Activated naive CD4-positive, alpha-beta T cell treated with anti-CD3 and anti-CD28 coated beads for 36 hours (primary cell): ENCODE measurements at regions not wholly inside any gene's neighbourhood (a gene's known extent, or its start where the extent isn't known, plus 50 kb on each side); places are given as distances from the start of the nearest gene placed in this dataset.

ENCODE experiments used
- CTCF ChIA-PET: fragments of 350-600 bp; sonication (Branson Sonifier 250); formaldehyde crosslinking; loops from one replicate; lab custom pipeline; 2021; ENCODE audit warnings: antibody characterized with exemption; lab: Charles Lee
- DNase-seq: peaks from one replicate; pipeline ENCODE4 v3.0.0-alpha.2; 2020
- H3K27ac Mint-ChIP-seq: one replicate; pipeline ENCODE4 v1.8.0; 2021; ENCODE audit warnings: mild to moderate bottlenecking, mixed read lengths
- H3K27me3 Mint-ChIP-seq: one replicate; pipeline ENCODE4 v1.8.0; 2021; ENCODE audit warnings: low read depth, mixed read lengths
- H3K36me3 Mint-ChIP-seq: one replicate; pipeline ENCODE4 v1.8.0; 2021; ENCODE audit warnings: low read depth, mixed read lengths
- H3K4me1 Mint-ChIP-seq: one replicate; pipeline ENCODE4 v1.8.0; 2021; ENCODE audit warnings: low read depth, mixed read lengths
- H3K4me3 Mint-ChIP-seq: one replicate; pipeline ENCODE4 v1.8.0; 2021; ENCODE audit warnings: mild to moderate bottlenecking, moderate library complexity, mixed read lengths
- H3K9me3 Mint-ChIP-seq: one replicate; pipeline ENCODE4 v1.8.0; 2021; ENCODE audit warnings: mixed read lengths
- intact Hi-C: fragments of 100-400 bp; cut with micrococcal nuclease; formaldehyde crosslinking; loops from one replicate; pipeline ENCODE4 v1.15.1; 2023

DNA sequence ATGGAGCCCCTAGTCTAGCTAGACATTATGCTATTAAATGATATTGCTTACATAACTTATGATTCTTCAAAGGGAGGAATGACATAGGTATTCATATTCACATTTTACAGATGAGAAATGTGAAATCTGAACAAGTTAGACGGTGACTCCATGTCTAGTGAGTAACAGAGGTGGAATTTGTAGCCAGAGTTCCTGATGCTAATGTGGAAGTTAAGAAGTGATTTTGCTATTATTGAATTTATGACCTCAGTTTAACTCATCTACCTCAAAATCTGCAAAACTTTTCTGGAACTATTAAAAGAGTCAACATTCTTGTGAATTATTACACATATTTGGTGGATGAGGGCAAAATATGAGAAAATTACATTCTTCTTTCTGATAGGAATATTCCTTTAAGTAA lies 347.6 kb upstream of the MMS22L start:
- Mint-ChIP-seq H3K4me3 (no peak overlapping the region), H3K4me1 (no peaks in the 10 kb centered on the region), H3K36me3 (no peaks in the 10 kb centered on the region), H3K27me3 (no peaks in the 10 kb centered on the region), H3K9me3 (peaks cover 2% of the 10 kb centered on the region), H3K27ac (no peak overlapping the region)
- CTCF ChIA-PET: no interaction called here
- intact Hi-C loops: no loop called here
- no peak for DNase-seq

DNA sequence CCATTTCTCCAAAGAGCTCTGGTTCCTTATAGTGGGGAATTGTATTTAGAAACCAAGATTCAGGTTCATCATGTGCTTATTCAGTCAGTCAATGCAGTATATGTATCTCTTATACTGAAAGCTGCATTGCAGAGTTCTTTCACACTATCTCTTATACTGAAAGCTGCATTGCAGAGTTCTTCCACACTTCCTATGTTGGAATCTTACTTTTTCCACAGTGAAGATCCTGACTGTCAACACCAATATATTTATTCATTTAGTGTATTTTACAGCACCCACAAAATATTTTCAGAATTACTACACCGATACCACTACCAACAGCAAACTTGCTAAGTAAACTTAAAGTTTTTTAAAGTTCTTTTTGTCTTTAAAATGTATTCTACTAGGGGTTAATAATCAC lies 349.3 kb upstream of the MMS22L start:
- Mint-ChIP-seq H3K27me3 (no peaks in the 10 kb centered on the region), H3K9me3 (peaks cover 3% of the 10 kb centered on the region), H3K27ac (no peak overlapping the region), H3K4me1 (no peaks in the 10 kb centered on the region), H3K36me3 (no peaks in the 10 kb centered on the region), H3K4me3 (no peak overlapping the region)
- DNase-seq: no peak
- intact Hi-C loops: no loop called here
- CTCF ChIA-PET: no interaction called here

GRCh38 chr6:97639702-97640101 lies 356.7 kb upstream of the MMS22L start:
- H3K4me3 Mint-ChIP-seq: no peak overlapping the region

DNA sequence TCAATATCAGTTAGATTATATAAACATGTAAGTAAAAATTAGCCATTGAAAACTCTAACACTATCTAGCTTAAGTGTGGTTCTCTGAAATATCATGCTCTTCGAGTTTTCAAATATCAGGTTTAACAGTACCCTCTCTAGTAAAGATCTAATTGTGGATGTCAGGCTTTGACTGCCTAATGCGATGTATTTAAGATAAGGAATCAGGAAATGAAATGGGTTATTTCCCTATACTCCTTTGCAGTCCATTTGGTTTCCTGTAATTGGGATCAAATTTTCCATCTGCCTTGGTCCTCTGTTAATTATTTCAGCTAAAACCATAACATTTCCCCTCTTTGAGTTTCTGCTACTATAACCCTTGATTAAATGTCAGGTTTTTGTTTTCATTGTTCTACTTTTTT lies 361.3 kb upstream of the MMS22L start:
- intact Hi-C loops: no loop called here
- Mint-ChIP-seq H3K36me3 (no peaks in the 10 kb centered on the region), H3K4me3 (no peak overlapping the region), H3K27me3 (no peaks in the 10 kb centered on the region), H3K27ac (no peak overlapping the region), H3K4me1 (no peaks in the 10 kb centered on the region), H3K9me3 (peaks cover 8% of the 10 kb centered on the region)
- CTCF ChIA-PET: no interaction called here
- no peak for DNase-seq

More at GRCh38 chr6:97639702-97640101, 356.7 kb upstream of the MMS22L start:
- no peaks in the 10 kb centered on the region for H3K27me3 Mint-ChIP-seq
- H3K36me3 Mint-ChIP-seq: no peaks in the 10 kb centered on the region
- H3K27ac Mint-ChIP-seq: no peak overlapping the region
- CTCF ChIA-PET: no interaction called here
- no peaks in the 10 kb centered on the region for H3K4me1 Mint-ChIP-seq
- peaks cover 10% of the 10 kb centered on the region for H3K9me3 Mint-ChIP-seq
- intact Hi-C loops: no loop called here
- DNase-seq: no peak

GRCh38 chr6:97645757-97646156 lies 362.7 kb upstream of the MMS22L start:
- no peaks in the 10 kb centered on the region for H3K9me3 Mint-ChIP-seq
- DNase-seq: no peak
- CTCF ChIA-PET: interaction anchor here (0.7 kb wide), 1 partner anchor 82 kb away, joined by 3 read pairs; no protein-coding TSS in a partner anchor
- H3K36me3 Mint-ChIP-seq: no peaks in the 10 kb centered on the region
- intact Hi-C loops: no loop called here
- no peak overlapping the region for H3K4me3 Mint-ChIP-seq
- no peaks in the 10 kb centered on the region for H3K27me3 Mint-ChIP-seq
- H3K27ac Mint-ChIP-seq: no peak overlapping the region
- no peaks in the 10 kb centered on the region for H3K4me1 Mint-ChIP-seq

DNA sequence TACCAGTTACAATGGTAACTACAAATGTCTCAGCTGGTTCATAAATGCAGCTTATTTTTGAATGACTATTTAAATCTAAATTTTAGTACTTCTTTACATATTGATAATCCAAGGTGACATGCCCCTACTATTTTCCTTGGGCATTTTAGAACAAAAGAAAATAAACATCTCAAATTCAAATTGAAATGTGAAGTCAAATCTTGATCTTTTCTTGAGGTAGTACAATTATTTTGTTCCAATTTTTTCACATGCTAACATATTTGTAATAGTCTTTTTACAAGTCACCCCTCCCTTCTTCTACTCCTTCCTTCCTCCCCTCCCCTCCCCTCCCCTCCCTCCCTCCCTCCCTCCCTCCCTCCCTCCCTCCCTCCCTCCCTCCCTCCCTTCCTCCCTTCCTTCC lies 370.1 kb upstream of the MMS22L start:
- DNase-seq: no peak
- Mint-ChIP-seq H3K27me3 (no peaks in the 10 kb centered on the region), H3K36me3 (no peaks in the 10 kb centered on the region), H3K4me1 (no peaks in the 10 kb centered on the region), H3K27ac (no peak overlapping the region), H3K4me3 (no peak overlapping the region), H3K9me3 (no peaks in the 10 kb centered on the region)
- intact Hi-C loops: no loop called here
- CTCF ChIA-PET: no interaction called here

GRCh38 chr6:97653517-97653916 lies 370.5 kb upstream of the MMS22L start:
- H3K36me3 Mint-ChIP-seq: no peaks in the 10 kb centered on the region
- DNase-seq: no peak
- H3K4me3 Mint-ChIP-seq: no peak overlapping the region
- no peaks in the 10 kb centered on the region for H3K9me3 Mint-ChIP-seq
- H3K27ac Mint-ChIP-seq: no peak overlapping the region
- intact Hi-C loops: no loop called here
- CTCF ChIA-PET: no interaction called here
- no peaks in the 10 kb centered on the region for H3K4me1 Mint-ChIP-seq
- H3K27me3 Mint-ChIP-seq: no peaks in the 10 kb centered on the region

DNA sequence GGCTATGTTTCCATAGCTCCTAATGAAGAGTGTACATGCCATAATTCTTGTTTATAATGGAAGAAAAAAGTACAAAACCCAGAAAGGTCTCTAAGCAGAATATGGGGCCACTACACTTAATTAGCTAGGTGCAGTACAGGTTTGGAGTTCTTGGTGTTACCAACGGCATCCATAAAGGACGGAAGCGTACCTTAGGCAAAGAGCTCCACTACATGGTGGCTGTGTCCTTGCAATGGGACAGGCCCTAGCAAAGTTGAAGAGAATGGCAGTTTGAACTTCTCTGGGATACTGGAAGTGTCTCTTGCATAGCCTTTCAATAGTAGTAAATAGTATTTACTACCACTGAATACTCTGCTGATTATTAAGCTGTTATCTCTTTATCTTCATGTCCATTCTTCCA lies 371.7 kb upstream of the MMS22L start:
- H3K27me3 Mint-ChIP-seq: no peaks in the 10 kb centered on the region
- intact Hi-C loops: no loop called here
- no peaks in the 10 kb centered on the region for H3K36me3 Mint-ChIP-seq
- no peak overlapping the region for H3K27ac Mint-ChIP-seq
- H3K9me3 Mint-ChIP-seq: no peaks in the 10 kb centered on the region
- H3K4me1 Mint-ChIP-seq: no peaks in the 10 kb centered on the region
- DNase-seq: no peak
- H3K4me3 Mint-ChIP-seq: no peak overlapping the region
- CTCF ChIA-PET: no interaction called here

DNA sequence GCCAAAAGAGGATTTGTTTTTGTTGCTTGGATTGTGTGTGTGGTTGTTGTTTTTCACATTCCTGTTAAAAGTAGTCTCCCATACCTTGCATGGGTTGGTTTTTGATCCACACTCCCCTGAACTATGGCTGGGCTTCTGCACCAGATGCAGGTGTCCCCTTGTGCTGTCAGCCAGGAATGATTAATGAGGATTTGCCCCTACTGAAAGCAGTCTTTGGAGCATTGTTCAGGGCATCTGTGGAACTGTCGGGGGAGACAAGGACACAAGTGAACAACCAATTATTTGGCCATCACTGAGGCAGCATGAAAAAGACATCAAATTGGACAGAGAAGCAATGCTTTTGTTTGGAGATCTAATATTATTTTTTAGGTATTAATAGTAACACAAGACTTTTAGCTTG lies 373.2 kb upstream of the MMS22L start:
- Mint-ChIP-seq H3K27ac (no peak overlapping the region), H3K4me1 (no peaks in the 10 kb centered on the region), H3K9me3 (no peaks in the 10 kb centered on the region), H3K27me3 (no peaks in the 10 kb centered on the region), H3K4me3 (no peak overlapping the region), H3K36me3 (no peaks in the 10 kb centered on the region)
- no peak for DNase-seq
- intact Hi-C loops: no loop called here
- CTCF ChIA-PET: no interaction called here

DNA sequence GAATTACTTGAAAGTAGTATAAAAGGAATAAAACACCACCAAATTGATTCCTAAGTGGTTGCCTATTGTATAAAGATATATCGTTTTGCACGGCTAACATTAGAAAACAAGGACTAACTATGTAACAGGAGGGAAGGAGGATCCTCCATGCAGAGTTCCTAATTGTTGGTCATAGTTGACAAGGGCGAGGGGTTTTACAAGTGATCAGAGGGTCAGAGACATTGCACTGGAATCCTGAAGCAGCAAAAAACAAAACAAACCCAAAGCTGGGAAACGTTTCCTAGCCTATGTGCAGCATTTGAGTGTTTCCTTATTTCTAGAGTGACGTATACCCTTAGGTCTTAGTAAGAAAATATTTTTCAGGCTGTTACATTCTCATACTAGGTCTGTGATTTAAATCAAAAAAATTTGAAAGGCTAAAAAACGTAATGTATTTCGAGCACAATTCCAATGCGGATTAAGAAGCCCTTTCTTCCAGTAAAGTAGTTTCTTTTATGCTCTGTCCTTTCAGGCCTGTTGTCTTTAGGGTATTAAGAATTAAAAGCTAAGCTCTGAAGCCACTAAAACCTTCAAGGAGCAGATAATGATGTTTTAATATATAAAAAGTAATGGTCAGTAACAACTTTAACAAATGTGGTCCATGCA lies 373.8 kb upstream of the MMS22L start:
- Mint-ChIP-seq H3K4me1 (no peaks in the 10 kb centered on the region), H3K36me3 (no peaks in the 10 kb centered on the region), H3K9me3 (no peaks in the 10 kb centered on the region), H3K4me3 (no peak overlapping the region), H3K27ac (no peak overlapping the region), H3K27me3 (no peaks in the 10 kb centered on the region)
- intact Hi-C loops: no loop called here
- no peak for DNase-seq
- CTCF ChIA-PET: no interaction called here

DNA sequence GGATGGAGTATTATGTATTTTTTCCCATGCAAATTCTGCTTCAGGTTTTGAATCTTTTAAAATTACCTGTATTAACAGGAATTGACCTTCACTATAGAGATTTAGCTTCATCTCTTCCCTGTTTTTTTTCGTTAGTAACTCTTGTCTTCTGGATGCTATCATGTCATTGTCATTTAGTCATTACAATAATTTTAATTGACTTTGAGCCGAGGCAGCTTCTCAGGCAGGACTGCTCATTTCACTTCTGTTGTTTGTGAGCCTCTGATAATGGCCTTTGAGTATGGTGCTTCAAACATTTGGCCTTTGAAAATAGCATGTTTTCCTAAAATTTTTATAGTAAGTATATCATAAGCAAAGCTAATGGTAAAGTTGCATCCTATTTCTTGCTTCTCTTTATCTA lies 375.1 kb upstream of the MMS22L start:
- DNase-seq: no peak
- Mint-ChIP-seq H3K9me3 (no peaks in the 10 kb centered on the region), H3K36me3 (no peaks in the 10 kb centered on the region), H3K4me1 (no peaks in the 10 kb centered on the region), H3K4me3 (no peak overlapping the region), H3K27me3 (no peaks in the 10 kb centered on the region), H3K27ac (no peak overlapping the region)
- intact Hi-C loops: no loop called here
- CTCF ChIA-PET: no interaction called here

- DNase-seq: no peak
- Mint-ChIP-seq H3K27me3 (no peaks in the 10 kb centered on the region), H3K4me1 (no peaks in the 10 kb centered on the region), H3K9me3 (no peaks in the 10 kb centered on the region), H3K4me3 (no peak overlapping the region), H3K36me3 (no peaks in the 10 kb centered on the region), H3K27ac (no peak overlapping the region)
- CTCF ChIA-PET: no interaction called here
- intact Hi-C loops: no loop called here
Measured at GRCh38 chr6:97663252-97663651, 380.2 kb upstream of the MMS22L start.

DNA sequence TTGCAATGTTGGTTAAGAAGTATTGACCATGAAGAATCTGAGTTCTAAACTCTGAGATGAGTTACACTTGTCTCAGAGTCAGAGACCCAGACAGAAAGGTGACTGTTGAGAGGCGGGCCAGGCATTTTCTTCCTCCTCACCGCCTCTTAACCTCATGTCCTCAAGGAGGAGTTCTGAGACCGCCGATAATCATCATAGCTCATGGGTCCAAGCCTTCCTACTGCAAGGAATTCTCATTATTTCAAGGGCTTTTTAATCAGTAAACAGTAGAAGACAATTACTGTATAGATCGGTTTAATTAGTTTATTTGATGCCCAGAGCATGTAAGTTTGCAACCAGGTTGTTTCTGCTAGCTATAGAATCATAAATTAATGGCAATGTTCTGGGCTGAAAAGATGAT lies 382.4 kb upstream of the MMS22L start:
- CTCF ChIA-PET: no interaction called here
- no peaks in the 10 kb centered on the region for H3K4me1 Mint-ChIP-seq
- no peaks in the 10 kb centered on the region for H3K36me3 Mint-ChIP-seq
- H3K27ac Mint-ChIP-seq: no peak overlapping the region
- intact Hi-C loops: no loop called here
- H3K9me3 Mint-ChIP-seq: no peaks in the 10 kb centered on the region
- no peak overlapping the region for H3K4me3 Mint-ChIP-seq
- DNase-seq: no peak
- no peaks in the 10 kb centered on the region for H3K27me3 Mint-ChIP-seq
